Activated effector memory CD4-positive, alpha-beta T cell treated with Interleukin-2 at 50 U/mL for 16 hours (primary cell): ENCODE measurements at regions not wholly inside any gene's neighbourhood (a gene's known extent, or its start where the extent isn't known, plus 50 kb on each side); places are given as distances from the start of the nearest gene placed in this dataset.

Experiments
- DNase-seq: peaks from one replicate; pipeline ENCODE4 v3.0.0-alpha.2; 2020

DNA sequence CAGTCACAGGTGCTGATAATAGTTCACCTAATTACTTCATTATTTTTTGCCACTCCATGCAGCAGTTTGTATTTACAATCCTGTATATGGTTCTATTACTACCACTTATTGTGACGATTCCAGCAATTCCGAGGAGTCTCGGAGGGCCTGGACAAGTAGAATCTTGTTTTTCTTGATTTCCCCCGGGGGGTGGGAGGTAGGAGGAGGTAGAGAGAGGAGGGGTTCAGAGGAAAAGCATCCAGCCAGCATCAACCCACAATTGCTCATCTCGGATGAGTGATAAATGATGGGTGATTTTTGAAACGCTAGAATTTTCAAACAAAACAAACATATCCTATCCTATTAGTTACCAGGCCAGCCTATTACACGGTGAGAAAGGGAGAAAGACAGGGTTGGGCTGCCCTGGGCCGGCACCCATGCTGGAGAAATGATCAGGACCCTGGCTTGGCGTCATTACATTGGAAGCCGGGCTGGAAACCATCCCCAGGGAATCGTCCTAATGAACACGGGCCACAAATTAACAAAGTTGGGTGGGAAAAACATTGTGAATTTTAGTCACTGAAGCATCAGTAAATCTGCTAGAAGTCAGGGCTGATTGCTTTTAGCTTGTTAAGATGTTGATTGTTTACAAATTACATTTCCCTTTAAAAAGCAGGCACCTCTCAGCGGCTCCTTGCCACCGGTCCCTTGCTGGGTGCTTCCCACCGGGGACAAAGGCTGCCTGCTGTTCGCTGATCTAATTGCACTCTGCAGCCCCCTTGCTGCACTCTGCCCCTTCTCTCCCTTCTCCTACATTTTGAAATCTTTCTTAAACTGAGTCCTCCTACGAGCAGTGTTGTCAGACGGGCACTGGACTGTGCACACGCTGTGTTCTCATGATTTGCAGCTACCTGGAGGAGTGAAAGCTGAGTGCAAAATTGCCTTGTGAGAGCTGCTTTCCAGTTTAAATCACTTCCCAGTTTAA, 95.5 kb downstream of the FAM204A start:
- no peak for DNase-seq

DNA sequence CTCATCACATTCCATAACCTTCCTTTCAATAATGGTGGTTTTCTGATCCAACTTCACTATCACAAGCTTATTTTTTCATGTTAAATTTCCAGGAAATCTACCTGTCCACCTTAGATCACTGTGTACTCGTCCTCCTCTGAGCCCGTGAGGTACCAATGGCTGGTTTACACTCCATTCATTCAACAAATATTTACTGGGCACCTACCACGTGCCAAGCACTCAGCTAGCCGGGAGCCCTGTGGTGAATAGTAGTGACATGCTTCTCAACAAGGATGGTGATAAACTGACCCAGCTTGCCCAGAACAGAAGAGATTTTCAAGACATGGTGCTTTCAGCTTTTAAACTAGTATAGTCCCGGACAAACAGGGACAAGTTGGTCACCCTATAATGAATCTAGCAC, 98.2 kb downstream of the FAM204A start:
- no peak for DNase-seq

DNA sequence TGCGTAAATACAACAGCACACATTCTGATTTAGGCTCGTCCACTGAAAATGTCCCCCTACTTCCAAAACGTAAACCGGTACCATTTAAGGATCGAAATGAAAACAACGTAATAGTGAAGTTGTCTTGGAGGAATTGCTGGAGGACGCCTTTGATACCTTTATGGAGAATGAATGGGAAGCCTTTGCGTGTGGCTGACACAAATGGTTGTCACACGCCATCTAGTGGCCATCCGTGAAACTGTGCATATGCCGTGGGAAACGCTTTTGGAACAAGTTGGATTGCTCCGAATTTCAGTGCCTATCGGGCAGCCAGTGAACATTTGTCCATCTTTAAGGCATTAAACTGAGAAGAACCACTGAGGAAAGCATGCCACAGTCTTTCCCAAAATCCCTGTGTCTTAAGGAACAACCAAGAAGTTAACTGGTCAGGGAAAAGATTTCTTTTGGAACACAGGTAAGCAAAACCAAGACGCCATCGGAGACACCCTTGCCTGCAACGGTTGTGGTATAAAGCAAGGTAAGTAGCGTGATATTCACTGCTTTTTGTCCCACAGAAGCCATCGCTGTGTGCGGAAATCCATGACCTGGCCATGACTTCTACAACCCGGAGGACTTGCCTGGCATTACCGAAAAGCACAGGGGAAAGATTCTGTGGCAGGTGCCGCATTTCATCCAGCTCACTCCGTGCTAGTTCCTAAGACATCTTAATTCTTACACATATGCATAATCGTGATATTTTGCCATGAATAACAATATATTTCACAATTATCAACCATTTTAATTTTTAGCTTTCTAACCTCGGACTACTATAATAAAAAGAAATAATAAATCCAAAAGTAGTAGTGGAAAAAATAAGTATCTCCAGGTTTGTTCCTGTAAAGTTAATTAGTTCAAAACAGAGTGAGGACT, 100.6 kb downstream of the FAM204A start:
- DNase-seq = peak; percentile 43

DNA sequence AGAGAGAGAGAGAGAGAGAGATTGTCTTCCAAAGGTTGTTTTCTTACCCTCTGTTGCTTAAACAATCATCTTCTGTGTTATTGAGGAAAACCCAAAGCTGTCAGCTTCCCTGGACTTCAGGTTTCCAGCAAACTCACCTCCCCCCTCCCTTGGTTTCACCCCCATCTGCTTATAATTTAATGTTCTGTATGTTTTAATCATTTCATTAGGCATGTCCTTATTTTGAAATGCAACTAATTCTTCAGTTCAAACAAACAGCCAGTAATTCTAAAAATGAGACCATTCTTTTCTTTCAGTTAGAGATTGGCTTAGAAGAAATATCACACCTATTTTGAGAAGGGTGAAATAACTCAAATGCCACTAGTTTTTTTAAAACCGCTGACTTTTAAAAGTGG, 102.9 kb downstream of the FAM204A start:
- DNase-seq = no peak

DNA sequence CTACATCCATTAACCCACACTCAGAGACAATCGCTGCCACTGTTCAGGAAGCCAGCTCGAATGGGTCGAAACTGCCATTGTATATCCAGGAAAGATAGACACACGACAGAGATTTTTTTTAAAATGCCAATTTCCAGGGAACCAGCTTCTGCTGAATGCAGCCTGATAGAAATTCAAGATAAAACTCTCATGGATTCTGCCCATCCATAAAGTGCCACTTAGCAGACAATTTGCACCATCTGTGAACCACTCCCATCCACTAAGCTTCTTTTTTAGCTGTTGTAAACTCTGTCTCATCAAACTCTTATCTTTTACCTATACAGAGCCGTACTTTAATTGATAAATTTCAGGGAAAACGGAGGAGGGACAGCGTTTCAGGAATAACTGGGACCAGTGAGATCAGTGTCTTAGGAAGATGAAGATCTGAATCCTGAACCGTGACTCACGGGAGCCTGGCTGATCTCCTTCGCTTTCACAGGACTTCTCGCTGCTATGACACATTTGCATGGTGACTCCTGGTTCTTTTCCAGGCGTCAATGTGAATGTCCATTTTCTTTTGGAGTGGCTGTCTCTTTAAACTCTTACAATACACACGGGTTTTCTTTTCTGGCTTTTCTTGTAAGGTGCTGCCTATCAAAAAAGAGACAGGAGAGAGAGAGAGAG, 103.4 kb downstream of the FAM204A start:
- DNase-seq = no peak

DNA sequence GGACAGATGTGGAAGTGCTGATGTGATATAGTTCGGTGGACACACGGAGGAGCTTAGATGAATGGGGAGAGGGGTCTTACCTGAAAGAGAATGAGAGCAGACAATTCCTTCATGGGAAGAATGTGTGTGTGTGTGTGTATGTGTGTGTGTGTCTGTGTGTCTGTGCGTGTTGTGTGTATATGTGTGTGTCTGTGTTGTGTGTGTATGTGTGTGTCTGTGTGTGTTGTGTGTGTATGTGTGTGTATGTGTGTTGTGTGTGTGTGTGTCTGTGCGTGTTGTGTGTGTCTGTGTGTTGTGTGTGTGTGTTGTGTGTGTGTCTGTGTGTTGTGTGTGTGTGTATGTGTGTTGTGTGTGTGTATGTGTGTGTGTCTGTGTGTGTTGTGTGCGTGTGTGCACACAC, 104.2 kb downstream of the FAM204A start:
- DNase-seq = no peak

DNA sequence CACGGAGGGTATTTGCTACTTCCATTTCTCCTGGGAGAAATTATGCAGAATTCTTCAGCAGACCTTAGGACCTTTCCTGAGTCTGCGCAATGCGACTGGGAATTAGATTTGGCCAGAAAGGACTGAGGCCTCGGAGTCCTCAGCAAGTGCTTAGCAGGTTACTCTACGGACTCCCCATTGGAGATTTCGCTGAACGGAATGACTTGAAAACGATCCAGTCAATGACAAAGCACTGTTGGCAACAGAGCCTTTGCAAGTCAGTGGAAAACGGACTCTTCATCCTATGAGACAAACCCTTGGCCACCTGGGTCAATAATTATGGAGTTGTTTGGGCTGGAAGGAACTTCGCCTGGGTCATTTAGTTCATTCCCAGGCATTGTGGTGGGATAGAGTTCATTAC, 107.4 kb downstream of the FAM204A start:
- no peak for DNase-seq

DNA sequence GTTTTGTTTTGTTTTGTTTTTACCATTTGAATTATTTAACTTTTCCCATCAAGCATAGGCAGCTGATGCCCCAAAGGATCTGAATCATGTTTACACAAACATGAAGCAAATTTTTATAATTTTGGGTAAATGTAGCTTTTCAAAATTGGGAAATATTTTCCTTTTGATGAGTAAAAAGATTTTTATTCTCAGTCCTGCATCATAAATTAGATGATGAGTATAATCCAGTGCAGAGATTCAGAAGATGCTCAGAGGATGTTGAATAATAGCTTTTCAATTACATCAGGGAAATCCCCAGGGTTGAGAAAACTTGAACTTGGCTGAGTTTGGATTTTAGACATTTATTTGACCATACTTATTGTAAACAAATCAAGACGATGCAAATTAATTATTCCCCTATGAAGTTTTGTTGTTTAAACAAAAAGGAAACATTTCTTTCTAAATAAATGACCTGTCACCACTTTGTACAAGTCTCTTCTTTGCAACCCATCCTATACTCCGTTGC, 121.7 kb downstream of the FAM204A start:
- no peak for DNase-seq

DNA sequence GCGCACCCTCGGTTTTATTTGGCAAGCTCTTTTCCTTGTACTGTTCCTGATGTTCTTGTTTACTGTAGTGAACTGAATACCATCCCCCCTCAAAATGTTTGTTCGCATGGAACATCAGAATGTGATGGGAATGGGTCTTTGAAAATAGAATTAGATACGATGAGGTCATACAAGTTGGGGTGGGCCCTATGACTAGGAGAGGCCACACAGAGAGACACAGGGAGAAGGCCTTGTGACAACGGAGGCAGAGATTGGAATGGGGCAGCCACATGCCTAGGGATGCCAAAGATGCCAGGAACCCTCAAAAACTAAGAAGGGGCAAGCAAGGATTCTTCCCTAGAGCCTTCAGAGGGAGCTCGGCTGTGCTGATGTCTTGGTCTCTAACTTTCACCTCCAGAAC, 123.6 kb downstream of the FAM204A start:
- no peak for DNase-seq

DNA sequence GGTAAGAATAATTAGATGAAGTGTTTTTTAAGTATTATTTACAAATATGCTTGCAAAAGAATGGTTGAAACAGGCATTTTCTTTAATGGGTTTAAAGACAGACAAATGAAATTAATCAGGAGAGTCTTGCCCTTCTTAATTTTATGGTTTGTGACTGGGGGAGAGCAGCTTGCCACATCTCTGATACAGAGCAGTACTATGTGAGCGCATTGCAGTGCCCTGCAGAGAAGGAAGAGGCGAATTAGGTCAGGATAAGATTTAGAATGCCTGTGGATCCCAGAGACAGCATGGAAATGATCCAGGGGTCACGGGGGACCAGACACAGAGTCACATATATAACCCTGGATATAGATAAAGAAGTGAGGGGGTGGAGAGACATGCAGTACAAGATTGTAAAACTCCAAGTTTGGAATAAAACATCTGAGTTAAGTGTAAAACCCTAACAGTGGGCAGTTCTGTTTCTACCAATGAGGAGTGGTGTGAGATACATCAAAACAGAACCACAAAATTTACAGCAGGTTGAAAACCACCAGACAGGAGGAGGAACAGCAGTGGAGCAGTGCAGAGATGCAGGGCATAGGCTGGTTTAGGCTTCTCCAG, 125.5 kb downstream of the FAM204A start:
- no peak for DNase-seq

DNA sequence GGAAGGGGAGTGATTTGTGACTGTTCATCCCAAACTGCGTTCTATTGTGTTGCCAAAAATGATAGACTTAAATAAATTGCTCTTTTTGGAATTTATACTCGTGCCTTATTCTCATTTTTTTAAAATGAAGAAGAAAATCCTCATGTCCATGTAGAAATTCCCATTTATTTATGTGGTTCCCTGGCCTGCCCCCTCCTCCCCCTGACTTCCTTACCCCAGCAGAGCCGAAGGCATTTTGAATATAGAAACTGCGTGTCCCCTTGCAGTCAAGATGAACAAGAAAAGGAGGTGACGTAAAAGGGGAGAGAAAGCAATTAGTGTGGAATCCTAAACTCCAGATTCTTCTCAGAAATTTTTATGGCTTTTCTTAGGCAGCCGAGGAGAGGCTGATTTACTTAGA, 126.1 kb downstream of the FAM204A start:
- no peak for DNase-seq

DNA sequence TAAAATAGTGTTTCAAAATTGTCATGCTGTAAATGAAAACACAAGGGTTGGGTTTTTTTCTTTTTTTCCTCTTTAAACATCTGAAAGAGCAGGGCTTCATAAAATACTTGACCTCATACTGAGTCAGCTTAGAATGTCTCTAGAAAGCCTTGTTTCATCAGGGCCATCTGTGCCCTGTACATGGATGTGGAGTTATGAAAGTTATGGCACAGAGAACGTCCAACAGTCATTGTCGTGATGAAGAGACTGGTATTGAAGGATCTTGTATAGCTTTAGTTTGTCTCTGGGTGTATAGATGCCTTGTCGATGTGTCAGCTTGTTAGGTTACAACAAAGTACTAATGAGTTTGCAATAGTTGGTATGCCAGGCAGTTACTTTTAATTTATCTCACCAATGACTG, 127.3 kb downstream of the FAM204A start:
- no peak for DNase-seq

DNA sequence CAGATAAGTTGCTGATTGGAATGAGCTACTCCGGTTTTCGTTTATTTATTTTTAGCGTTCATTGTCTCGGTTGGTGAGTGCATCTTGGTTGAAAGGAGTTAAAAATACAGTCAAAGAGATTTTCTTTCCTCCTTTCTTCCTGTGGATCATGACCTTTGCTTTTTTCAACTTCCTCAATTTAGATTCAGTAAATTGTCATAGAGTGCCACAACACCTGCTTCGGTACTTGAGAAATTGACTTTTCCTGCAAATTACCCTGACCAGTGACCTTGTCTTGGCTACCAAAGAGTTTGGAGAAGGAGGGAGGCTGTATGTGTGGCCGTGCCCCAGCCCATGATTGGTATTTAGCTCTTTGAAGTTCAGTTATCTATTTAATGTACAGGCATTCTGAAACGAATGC, 128.7 kb downstream of the FAM204A start:
- DNase-seq = no peak

DNA sequence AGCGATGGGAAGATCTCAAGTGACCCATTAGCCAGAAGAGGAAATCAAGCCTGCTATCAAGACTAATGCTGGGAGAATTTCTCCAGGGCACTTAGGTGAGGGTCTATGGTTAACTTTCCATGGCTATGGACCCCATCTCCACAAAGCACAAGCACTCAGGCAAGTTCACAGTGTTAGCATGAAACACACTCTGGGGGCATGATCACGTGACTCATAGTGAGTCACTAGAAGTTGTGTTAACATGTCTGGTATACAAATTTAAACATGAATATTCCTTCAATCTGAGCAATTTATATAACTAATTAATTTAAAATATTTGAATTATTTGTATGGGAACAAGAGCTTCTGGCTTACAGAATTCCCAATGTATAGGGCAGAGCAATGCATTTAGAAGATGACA, 131.8 kb downstream of the FAM204A start:
- no peak for DNase-seq

DNA sequence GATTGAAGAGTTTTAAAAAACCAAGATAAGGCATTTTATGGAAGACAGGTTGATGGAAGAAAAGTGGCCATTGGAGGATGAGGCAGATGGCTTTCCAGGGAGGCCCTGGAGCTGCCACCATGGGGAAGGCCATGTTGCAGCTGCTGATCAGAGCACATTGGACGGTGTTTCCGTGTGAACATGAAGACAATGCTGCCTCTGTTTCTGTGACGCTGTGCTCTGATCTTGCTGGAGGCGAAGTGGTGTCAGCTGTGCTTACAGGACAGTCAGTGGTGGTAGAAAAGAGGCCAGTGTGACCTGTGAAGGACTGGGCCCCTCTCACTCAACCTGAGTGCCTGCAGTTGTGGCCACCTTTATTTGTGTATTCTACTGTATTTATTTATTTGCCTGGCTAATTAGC, 132.9 kb downstream of the FAM204A start:
- DNase-seq = no peak

DNA sequence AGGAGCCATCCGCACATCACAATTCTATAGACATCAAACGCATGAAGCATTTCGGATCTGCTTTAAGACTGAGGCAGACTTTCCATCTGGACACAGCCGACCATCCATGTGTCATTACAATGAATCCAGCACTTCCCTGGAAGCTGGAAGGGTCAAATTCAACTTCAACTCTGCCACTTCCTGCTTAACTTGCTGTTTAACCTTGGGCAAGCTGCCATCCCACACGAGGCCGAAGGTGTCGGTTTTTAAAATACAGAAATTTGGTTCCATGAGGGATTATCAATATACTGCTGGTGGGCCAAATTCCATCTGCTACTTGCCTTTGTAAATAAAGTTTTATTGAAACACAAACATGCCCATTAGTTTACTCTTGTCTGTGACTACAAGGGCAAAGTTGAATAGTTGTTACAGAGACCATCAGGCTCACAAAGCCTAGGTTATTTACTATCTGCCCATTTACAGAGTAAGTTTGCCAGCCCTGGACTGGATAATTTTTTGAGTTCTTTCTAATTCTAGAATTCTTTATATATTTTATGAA, 134.6 kb downstream of the FAM204A start:
- DNase-seq = no peak

DNA sequence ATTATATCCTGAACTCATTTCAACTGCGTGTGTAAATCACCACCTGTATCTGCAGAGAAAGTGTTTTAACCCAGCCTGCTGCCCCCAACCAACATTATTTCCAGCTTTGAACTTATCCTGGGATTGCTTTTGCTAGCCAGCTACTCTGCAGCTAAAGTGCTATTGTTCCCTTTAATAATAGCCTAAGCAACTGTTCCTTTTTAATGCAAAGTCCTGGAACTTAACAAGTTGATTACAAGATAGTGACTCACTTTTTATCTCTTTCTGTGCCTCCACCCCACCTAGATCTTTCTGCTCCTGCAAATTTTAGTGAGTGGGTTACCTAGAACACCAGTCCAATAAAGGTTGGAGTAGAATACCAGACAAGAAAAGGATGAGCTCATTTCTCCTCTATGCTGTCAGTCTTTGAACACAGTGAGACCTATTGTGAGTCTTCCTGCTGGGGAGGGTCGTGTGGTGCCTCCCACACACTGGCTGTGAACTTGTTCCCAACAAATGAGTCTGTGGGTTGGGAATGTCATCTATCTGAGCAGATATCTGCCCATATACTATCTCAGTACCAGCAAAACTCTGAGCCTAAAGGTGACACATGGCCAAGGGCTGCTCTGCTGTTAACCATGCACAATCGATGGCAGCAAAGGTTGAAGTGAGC, 137.7 kb downstream of the FAM204A start:
- DNase-seq = no peak

DNA sequence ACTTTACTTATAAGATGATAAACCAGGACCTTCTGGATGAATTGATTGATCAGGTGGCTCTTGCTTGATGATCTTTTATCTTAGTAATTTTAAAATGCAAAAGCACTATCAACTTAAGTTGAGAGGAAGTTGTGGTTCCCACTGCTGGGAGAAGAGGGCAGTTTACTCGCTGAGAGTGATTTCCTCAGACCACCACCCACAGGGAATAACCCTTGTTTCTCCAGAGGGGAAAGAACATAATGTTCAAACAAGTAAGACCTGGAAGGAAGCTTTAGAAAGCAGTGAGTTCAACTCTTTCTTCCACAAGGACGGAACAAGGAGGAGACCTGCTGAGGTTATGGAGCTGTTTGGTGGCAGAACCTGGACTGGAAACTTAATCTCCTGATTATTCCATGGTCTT, 138.7 kb downstream of the FAM204A start:
- DNase-seq = no peak

DNA sequence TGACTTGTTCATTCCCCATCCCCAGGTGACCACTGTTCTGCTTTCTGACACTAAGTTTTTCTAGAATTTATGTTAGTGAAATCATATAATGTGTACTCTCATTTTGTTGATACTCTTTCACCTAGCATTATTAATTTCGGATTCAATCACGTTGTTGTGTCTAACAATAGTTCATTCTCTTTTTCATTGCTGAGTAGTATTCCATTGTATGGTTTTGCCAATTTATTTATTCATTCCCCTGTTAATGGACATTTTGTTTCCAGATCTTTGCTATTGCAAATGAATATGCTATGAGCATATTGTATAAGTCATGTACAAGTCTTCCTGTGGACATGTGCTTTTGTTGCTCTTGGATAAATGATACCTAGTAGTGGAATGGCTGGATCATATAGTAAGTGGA, 146.4 kb downstream of the FAM204A start:
- DNase-seq = no peak

DNA sequence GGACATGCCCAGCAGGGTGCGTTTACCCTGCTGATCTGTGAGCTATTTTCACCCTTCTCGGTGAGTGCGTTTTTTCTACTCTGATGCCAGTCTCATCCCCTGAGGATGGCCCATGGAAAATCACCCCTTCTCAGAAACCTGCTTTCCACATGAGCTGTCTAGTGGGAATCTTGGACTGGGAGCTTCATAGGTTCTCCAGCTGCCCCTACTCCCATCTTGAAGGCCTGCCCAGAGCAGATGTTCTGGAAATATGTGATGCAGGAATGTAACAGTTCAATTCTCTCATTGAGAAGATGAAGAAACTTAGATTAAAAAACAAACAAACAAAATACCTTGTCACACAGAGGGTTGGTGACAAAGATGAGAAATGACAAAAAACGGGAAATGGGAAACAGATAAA, 146.9 kb upstream of the RAB11FIP2 start:
- DNase-seq = no peak

DNA sequence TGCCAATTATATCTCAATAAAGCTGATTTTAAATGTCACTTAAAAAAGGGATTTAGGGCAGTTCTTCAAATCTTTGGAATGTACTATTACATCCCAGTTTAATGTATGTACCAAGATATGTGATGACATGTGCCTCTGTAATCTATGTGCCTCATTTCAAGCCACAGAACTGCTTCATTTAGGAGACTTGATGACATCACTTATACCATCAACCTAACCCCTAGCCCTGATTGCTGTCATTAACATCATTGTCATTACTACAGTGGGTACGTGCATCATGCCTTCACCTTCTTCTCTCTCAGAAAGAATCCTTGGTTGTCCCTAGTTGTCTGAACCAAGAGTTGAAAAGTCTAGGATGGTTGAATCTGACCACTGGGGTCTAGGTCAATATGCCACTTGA, 134.3 kb upstream of the RAB11FIP2 start:
- no peak for DNase-seq

DNA sequence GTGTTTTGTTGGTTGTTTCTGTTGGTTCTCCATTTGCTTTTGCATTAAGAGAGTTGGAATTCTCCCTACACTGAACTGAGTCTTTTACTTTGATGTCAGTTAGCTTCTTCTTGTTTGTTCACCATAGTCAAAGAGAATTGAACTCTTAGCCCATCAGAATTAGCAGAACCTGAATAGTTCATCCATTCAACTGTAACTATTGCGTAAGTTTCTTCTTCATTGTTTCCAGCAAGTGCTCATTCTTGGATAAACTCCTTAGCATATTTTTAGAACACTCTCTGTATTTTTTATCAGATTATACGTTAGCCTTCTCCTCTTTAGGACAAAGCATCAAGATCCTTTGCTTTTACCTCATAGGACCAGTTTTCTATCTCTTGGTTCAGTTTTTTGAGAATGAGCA, 128.4 kb upstream of the RAB11FIP2 start:
- DNase-seq = no peak
